ENCODE measurements at regions not wholly inside any gene's neighbourhood (a gene's known extent, or its start where the extent isn't known, plus 50 kb on each side); places are given as distances from the start of the nearest gene placed in this dataset.

- no peak overlapping the region for H3K4me3 ChIP-seq (ENCODE audit: low read depth, low read length)
Observed at GRCh38 chr5:107219993-107220392, 450.7 kb downstream of the EFNA5 start.

- no peak overlapping the region for H3K4me3 ChIP-seq (ENCODE audit: low read depth, low read length)
Observed at GRCh38 chr5:107218457-107219193, 452.1 kb downstream of the EFNA5 start.

- H3K4me3 ChIP-seq (ENCODE audit: low read depth, low read length): no peak overlapping the region
Observed at GRCh38 chr5:107217721-107218130, 453.0 kb downstream of the EFNA5 start.

DNA sequence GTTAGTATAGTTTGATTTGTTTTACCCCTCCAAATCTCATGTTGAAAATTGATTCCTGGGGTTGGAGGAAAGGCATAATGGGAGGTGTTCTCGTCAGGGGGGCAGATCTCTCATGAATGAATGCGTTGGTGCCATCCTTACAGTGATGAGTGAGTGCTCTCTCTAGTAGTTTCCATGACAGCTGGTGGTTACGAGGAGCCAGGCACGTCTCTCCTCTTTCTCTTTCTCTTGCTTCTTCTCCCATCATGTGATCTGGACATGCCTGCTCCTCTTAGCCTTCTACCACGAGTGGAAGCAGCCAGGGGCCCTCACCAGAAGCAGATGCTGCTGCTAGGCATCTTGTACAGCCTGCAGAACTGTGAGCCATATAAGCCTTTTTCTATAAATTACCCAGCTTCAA is 454.1 kb downstream of the EFNA5 start:
- no peak overlapping the region for H3K4me3 ChIP-seq (ENCODE audit: low read depth, low read length)

DNA sequence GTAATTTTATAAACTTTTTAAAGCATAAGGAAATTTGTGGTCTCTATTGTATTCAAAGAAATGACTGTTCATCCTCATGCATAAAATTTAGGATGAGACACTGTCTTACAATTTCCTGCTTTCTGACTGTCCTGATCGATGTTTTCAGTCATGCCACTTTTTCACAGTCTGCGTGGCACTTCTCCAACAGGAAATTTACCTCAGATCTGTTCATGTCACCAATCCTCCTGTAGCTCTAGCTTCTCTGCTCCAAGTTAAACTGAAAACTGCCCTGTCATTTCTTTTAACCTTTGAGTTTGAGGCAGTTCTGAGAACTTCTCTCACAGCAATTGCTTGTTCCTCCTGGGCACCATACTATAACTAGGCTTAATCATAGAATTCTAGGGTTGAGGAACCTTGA is 455.1 kb downstream of the EFNA5 start:
- no peak overlapping the region for H3K4me3 ChIP-seq (ENCODE audit: low read depth, low read length)

DNA sequence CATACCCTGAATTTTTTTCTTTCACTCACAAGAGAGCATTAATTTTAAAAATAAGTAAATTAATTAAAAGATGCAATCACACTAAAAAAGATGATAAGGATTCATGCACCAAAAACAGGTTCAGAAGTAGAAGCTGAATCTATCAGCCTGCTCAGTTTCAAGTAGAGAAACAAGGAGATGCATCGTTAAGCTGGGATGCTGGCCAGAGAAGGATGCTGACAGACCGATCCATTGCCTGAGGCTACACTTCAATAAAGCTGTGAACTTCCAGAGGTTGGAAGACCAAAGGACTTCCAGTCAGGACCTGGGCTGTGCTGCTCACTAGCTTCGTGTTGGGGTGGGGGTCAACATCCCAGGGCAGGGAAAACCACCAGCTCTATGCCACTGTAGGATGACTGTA is 457.7 kb downstream of the EFNA5 start:
- H3K4me3 ChIP-seq (ENCODE audit: low read depth, low read length): no peak overlapping the region

- H3K4me3 ChIP-seq (ENCODE audit: low read depth, low read length): no peak overlapping the region
Observed at GRCh38 chr5:107211630-107212029, 459.1 kb downstream of the EFNA5 start.

- H3K4me3 ChIP-seq (ENCODE audit: low read depth, low read length): no peak overlapping the region
Observed at GRCh38 chr5:107208867-107209266, 461.9 kb downstream of the EFNA5 start.

DNA sequence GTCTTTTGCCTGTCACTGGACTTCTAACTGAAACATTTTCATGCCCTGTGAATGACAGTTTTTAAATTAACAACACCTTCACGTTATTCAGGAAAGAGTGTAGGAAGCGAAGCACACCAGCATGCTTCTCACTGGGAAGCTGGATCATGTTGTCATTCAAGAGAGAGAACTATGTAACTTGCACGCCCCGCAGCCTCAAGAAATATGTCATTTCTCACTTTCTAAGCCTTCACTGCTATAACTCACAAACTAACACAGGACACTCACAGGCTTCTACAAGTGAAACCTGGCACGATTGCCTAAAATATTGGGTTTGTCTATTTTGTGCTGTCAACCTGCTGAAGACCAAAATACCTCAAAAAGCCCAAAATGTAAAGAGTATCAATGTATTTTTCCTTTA is 466.3 kb downstream of the EFNA5 start:
- H3K4me3 ChIP-seq (ENCODE audit: low read depth, low read length): no peak overlapping the region

- no peak overlapping the region for H3K4me3 ChIP-seq (ENCODE audit: low read depth, low read length)
Observed at GRCh38 chr5:107203243-107203642, 467.5 kb downstream of the EFNA5 start.

DNA sequence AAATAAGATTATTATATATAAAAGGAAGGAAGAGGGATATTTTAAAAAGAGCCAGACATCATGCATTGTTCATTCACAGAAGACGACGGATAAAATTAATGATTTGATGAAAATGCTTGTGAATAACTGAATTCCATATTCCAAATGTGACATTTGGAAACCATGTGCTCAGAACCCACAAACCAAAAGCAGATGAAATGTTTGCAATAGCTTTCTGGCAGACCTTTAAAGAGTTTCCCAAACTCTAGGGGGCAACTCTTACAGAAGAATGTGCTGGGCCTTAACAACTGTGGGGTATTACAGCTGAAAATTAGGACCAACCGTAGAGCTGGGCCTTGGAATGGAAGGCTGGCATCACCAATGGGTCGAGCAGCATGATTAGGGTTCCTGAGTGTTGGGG is 471.0 kb downstream of the EFNA5 start:
- H3K4me3 ChIP-seq (ENCODE audit: low read depth, low read length): no peak overlapping the region

DNA sequence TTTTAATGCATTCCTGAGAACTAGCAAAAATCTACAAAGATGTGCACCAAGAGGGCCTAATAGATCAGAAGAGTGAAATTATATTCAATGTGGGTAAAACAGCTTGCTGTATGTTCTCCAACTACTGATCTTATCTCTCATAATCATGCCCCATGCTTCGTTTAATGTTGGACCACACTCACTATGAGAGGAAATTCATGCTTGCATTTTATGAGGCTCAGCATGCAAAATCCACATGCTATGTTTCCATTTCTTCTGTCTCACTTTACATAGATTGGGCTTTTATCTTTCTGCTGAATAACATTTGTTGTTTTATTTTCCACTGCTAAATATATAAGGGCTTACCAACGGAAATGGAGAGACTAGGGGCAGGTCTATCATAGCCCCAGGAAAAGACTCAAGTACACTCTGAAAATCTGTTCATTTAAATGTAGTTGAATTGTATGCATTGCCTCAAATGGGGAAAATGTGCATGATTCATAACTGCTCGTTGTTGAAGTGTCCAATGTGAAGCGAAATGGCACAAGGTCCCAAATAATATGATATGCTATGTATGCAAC is 474.2 kb downstream of the EFNA5 start:
- H3K4me3 ChIP-seq (ENCODE audit: low read depth, low read length): no peak overlapping the region

GRCh38 chr5:107195890-107196395 is 474.8 kb downstream of the EFNA5 start:
- no peak overlapping the region for H3K4me3 ChIP-seq (ENCODE audit: low read depth, low read length)

GRCh38 chr5:107184871-107185270 is 485.9 kb downstream of the EFNA5 start:
- H3K4me3 ChIP-seq (ENCODE audit: low read depth, low read length): no peak overlapping the region

GRCh38 chr5:107184066-107184465 is 486.7 kb downstream of the EFNA5 start:
- no peak overlapping the region for H3K4me3 ChIP-seq (ENCODE audit: low read depth, low read length)

- H3K4me3 ChIP-seq (ENCODE audit: low read depth, low read length): no peak overlapping the region
Observed at GRCh38 chr5:107170620-107171019, 500.1 kb downstream of the EFNA5 start.

- no peak overlapping the region for H3K4me3 ChIP-seq (ENCODE audit: low read depth, low read length)
Observed at GRCh38 chr5:107169867-107170266, 500.9 kb downstream of the EFNA5 start.

- H3K4me3 ChIP-seq (ENCODE audit: low read depth, low read length): no peak overlapping the region
Observed at GRCh38 chr5:107168848-107169752, 501.6 kb downstream of the EFNA5 start.

GRCh38 chr5:107168086-107168485 is 502.7 kb downstream of the EFNA5 start:
- no peak overlapping the region for H3K4me3 ChIP-seq (ENCODE audit: low read depth, low read length)

DNA sequence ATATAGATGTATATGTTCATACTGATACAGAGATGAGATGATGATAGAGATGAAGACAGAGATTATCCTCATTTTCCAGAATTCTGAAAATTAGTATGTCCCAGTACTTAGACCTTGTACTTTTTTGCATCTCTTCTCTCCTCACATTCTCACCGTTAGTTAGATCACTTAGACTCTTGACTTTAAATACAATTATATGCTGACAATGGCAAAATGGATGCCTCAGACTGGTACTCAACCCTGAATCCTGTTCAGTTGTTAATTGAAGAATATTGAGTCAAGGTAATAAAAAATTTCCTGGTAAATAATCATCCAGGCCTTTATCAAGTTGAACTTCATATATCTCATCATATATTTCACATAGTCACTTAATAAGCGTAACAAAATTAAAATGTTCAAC is 505.4 kb downstream of the EFNA5 start:
- H3K4me3 ChIP-seq (ENCODE audit: low read depth, low read length): no peak overlapping the region

- H3K4me3 ChIP-seq (ENCODE audit: low read depth, low read length): no peak overlapping the region
Observed at GRCh38 chr5:107157809-107158208, 512.9 kb downstream of the EFNA5 start.

DNA sequence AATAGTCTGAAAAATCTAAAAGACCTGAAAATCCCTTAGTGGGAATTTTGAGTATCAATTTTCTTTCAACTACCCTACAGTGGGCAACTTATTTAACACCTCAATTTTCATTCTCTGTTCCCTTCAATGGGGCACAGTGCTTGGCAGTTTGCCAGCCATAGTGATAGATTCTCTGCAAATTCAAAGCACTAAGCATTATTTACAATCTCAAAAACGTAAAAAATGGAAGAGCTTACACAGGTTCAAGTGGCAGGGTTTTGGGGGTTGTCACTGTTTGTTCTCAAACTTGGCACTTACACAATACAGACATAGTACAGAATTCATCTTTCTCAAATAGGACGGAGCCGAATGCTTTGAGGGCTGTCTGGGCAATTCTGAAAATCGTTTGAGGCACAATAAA is 515.0 kb downstream of the EFNA5 start:
- no peak overlapping the region for H3K4me3 ChIP-seq (ENCODE audit: low read depth, low read length)
